ENCODE measurements at regions not wholly inside any gene's neighbourhood (a gene's known extent, or its start where the extent isn't known, plus 50 kb on each side); places are given as distances from the start of the nearest gene placed in this dataset.

- H3K9me3 ChIP-seq (ENCODE audit: control insufficient read depth in 1 of 2, insufficient read depth in 1 of 2, low read depth in 1 of 2, low read length in 2 of 2), result peaks cover 4% of the 10 kb centered on the region in 2 experiments; a peak in 2 of 4 replicates
Observed at GRCh38 chr11:106222626-106223025, 145.2 kb downstream of the AASDHPPT start.

More at GRCh38 chr11:106222626-106223025, 145.2 kb downstream of the AASDHPPT start:
- Histone ChIP-seq H3K4me2 (ENCODE audit: low read length) (no peak overlapping the region), H3K4me3 (replicated peaks in 1 of 2; ENCODE audit: low read depth in 1 of 2, low read length in 2 of 2) (no peak overlapping the region), H3K79me2 (ENCODE audit: insufficient read depth, low read length) (no peaks in the 10 kb centered on the region), H3K9me2 (ENCODE audit: insufficient read depth) (no peaks in the 10 kb centered on the region), H3K27me3 (ENCODE audit: insufficient read depth, low read length) (no peaks in the 10 kb centered on the region), H3K9ac (ENCODE audit: low read length) (no peak overlapping the region), H3K4me1 (ENCODE audit: control insufficient read depth in 1 of 2, insufficient read depth in 2 of 2, low read length in 2 of 2) (no peaks in the 10 kb centered on the region), H2AFZ (ENCODE audit: low read depth, low read length, poor library complexity, severe bottlenecking) (no peak overlapping the region), H3K36me3 (ENCODE audit: control insufficient read depth in 1 of 2, insufficient read depth in 2 of 2, low read length in 2 of 2) (no peaks in the 10 kb centered on the region), H4K20me1 (ENCODE audit: insufficient read depth) (no peaks in the 10 kb centered on the region), H3K27ac (ENCODE audit: low read depth, low read length) (no peak overlapping the region)
- TF ChIP-seq EGR1 (IDR thresholded peaks at IDR 0.05; ENCODE audit: low read depth) (no peak), POLR2A (IDR thresholded peaks at IDR 0.05; ENCODE audit: borderline replicate concordance, extremely low read depth, insufficient read depth, insufficient read length) (no peak), ELF1 (IDR thresholded peaks at IDR 0.05; ENCODE audit: borderline replicate concordance, low read depth) (no peak), TCF7L2 (IDR thresholded peaks at IDR 0.05; ENCODE audit: borderline replicate concordance, extremely low read depth, insufficient read depth, insufficient read length) (no peak), EZH2 (IDR thresholded peaks at IDR 0.05) (no peak), YY1 (IDR thresholded peaks at IDR 0.05; ENCODE audit: extremely low read depth, insufficient replicate concordance, low read depth, low read length) (no peak), CBX3 (IDR thresholded peaks at IDR 0.05; ENCODE audit: low read depth) (no peak), JUND (IDR thresholded peaks at IDR 0.05) (no peak), POLR2AphosphoS5 (IDR thresholded peaks at IDR 0.05; ENCODE audit: low read depth, low read length) (no peak), FOSL1 (IDR thresholded peaks at IDR 0.05; ENCODE audit: low read depth) (no peak), REST (IDR thresholded peaks at IDR 0.05; ENCODE audit: low read depth) (no peak), ZNF274 (IDR thresholded peaks at IDR 0.05; ENCODE audit: low read depth, low read length) (no peak), SRF (IDR thresholded peaks at IDR 0.05; ENCODE audit: low read depth) (no peak), RAD21 (IDR thresholded peaks at IDR 0.05; ENCODE audit: low read depth) (no peak), ZFX (IDR thresholded peaks at IDR 0.05) (no peak), EZH2phosphoT487 (IDR thresholded peaks at IDR 0.05; ENCODE audit: borderline replicate concordance) (no peak)
- BruUV-seq (replicated peaks), result no TSS peak
- POLR2A ChIA-PET, result no interaction called here
- intact Hi-C loops (cut with micrococcal nuclease), result no loop called here
- RAD21 ChIA-PET (ENCODE audit: low non-redundant PET in 1 of 2, low total read pairs in 2 of 2, uncharacterized antibody in 2 of 2, unreplicated experiment in 2 of 2), result no interaction called here
- DNase-seq (ENCODE audit: low read depth, low spot score) (no peak), ATAC-seq (no peak)
- CTCF ChIA-PET, result no interaction called here
